Osteocyte (in vitro differentiated cells): ENCODE measurements at regions not wholly inside any gene's neighbourhood (a gene's known extent, or its start where the extent isn't known, plus 50 kb on each side); places are given as distances from the start of the nearest gene placed in this dataset.

Experiments
- DNase-seq: peaks from one replicate; pipeline ENCODE4 v3.0.0; 2021; ENCODE audit warnings: mixed read lengths; ENCODE audit not compliant: unreplicated experiment; ENCODE audit errors: extremely low spot score
- H3K27ac Mint-ChIP-seq: one replicate; pipeline ENCODE4 v1.8.0; 2021; ENCODE audit warnings: mild to moderate bottlenecking, mixed read lengths; ENCODE audit not compliant: unreplicated experiment
- H3K27me3 Mint-ChIP-seq: one replicate; pipeline ENCODE4 v1.8.0; 2021; ENCODE audit warnings: mixed read lengths; ENCODE audit not compliant: unreplicated experiment
- H3K36me3 Mint-ChIP-seq: one replicate; pipeline ENCODE4 v1.8.0; 2021; ENCODE audit warnings: mixed read lengths; ENCODE audit not compliant: unreplicated experiment
- H3K4me1 Mint-ChIP-seq: one replicate; pipeline ENCODE4 v1.8.0; 2021; ENCODE audit warnings: mixed read lengths; ENCODE audit not compliant: unreplicated experiment
- H3K4me3 Mint-ChIP-seq: one replicate; pipeline ENCODE4 v1.8.0; 2021; ENCODE audit warnings: mild to moderate bottlenecking, moderate library complexity, mixed read lengths; ENCODE audit not compliant: unreplicated experiment
- H3K9me3 Mint-ChIP-seq: one replicate; pipeline ENCODE4 v1.8.0; 2021; ENCODE audit warnings: mixed read lengths; ENCODE audit not compliant: unreplicated experiment
- CTCF ChIP-seq: fragments of 200-600 bp; sonication (generic); IDR thresholded peaks from 2 replicates; pipeline ENCODE4 v1.5.0; 2021; ENCODE audit warnings: antibody characterized with exemption, mild to moderate bottlenecking, moderate library complexity

- no peaks in the 10 kb centered on the region for H3K4me1 Mint-ChIP-seq
- H3K36me3 Mint-ChIP-seq = no peaks in the 10 kb centered on the region
- H3K9me3 Mint-ChIP-seq = peaks cover 15% of the 10 kb centered on the region
These were observed 557.7 kb downstream of the FSCB start for GRCh38 chr14:43949400-43949799.

GRCh38 chr14:43939836-43940235 is 567.2 kb downstream of the FSCB start:
- Mint-ChIP-seq H3K4me3 (no peak overlapping the region), H3K27ac (no peak overlapping the region), H3K36me3 (no peaks in the 10 kb centered on the region), H3K27me3 (no peaks in the 10 kb centered on the region), H3K9me3 (peaks cover 13% of the 10 kb centered on the region), H3K4me1 (no peaks in the 10 kb centered on the region)
- no peak for DNase-seq
- no peak for TF ChIP-seq CTCF

More at GRCh38 chr14:43949400-43949799, 557.7 kb downstream of the FSCB start:
- TF ChIP-seq CTCF = no peak
- no peak for DNase-seq
- Mint-ChIP-seq H3K27ac (no peak overlapping the region), H3K27me3 (no peaks in the 10 kb centered on the region), H3K4me3 (no peak overlapping the region)

GRCh38 chr14:43938588-43939281 is 568.3 kb downstream of the FSCB start:
- no peaks in the 10 kb centered on the region for H3K36me3 Mint-ChIP-seq
- no peak for TF ChIP-seq CTCF
- H3K4me3 Mint-ChIP-seq = no peak overlapping the region
- no peak overlapping the region for H3K27ac Mint-ChIP-seq
- DNase-seq = no peak
- no peaks in the 10 kb centered on the region for H3K4me1 Mint-ChIP-seq
- peaks cover 13% of the 10 kb centered on the region for H3K9me3 Mint-ChIP-seq
- no peaks in the 10 kb centered on the region for H3K27me3 Mint-ChIP-seq

GRCh38 chr14:43937001-43937400 is 570.1 kb downstream of the FSCB start:
- no peaks in the 10 kb centered on the region for H3K27me3 Mint-ChIP-seq
- H3K4me1 Mint-ChIP-seq = no peaks in the 10 kb centered on the region
- H3K27ac Mint-ChIP-seq = no peak overlapping the region
- no peak overlapping the region for H3K4me3 Mint-ChIP-seq
- H3K9me3 Mint-ChIP-seq = peaks cover 13% of the 10 kb centered on the region
- DNase-seq = no peak
- TF ChIP-seq CTCF = no peak
- no peaks in the 10 kb centered on the region for H3K36me3 Mint-ChIP-seq

GRCh38 chr14:43934102-43934501 is 573.0 kb downstream of the FSCB start:
- Mint-ChIP-seq H3K27me3 (peaks cover 2% of the 10 kb centered on the region), H3K4me1 (no peaks in the 10 kb centered on the region), H3K4me3 (no peak overlapping the region), H3K27ac (no peak overlapping the region), H3K9me3 (peaks cover 8% of the 10 kb centered on the region), H3K36me3 (no peaks in the 10 kb centered on the region)
- TF ChIP-seq CTCF = no peak
- DNase-seq = no peak
